ENCODE measurements at regions not wholly inside any gene's neighbourhood (a gene's known extent, or its start where the extent isn't known, plus 50 kb on each side); places are given as distances from the start of the nearest gene placed in this dataset.

GRCh38 chr18:24989760-24990593 lies 362.0 kb downstream of the ZNF521 start:
- H3K4me3 ChIP-seq (ENCODE audit: insufficient read depth, low read length, poor library complexity, severe bottlenecking) = no peak overlapping the region
- no peaks in the 10 kb centered on the region for H4K20me1 ChIP-seq (ENCODE audit: low read depth, low read length)
- no peak overlapping the region for H3K4me2 ChIP-seq (ENCODE audit: low read depth, low read length, poor library complexity, severe bottlenecking)
- no peaks in the 10 kb centered on the region for H3K79me2 ChIP-seq (ENCODE audit: insufficient read depth, low read length)
- no peak overlapping the region for H3K9ac ChIP-seq (ENCODE audit: low read length)
- H3K36me3 ChIP-seq (ENCODE audit: low read length) = no peaks in the 10 kb centered on the region
- TF ChIP-seq CTCF (IDR thresholded peaks at IDR 0.05; ENCODE audit: insufficient read depth, low read length, poor library complexity, severe bottlenecking) (no peak), EZH2phosphoT487 (conservative IDR thresholded peaks at IDR 0.05; ENCODE audit: low read length) (no peak)
- no peak overlapping the region for H2AFZ ChIP-seq (ENCODE audit: low read depth, low read length, severe bottlenecking)
- H3K27me3 ChIP-seq (ENCODE audit: low read length) = no peaks in the 10 kb centered on the region
- H3F3A ChIP-seq (ENCODE audit: insufficient read depth) = no peaks in the 10 kb centered on the region
- H3K9me2 ChIP-seq (replicated peaks; ENCODE audit: insufficient read depth, low read length) = no peaks in the 10 kb centered on the region
- H3K27ac ChIP-seq (ENCODE audit: low read depth, low read length) = no peak overlapping the region
- no peaks in the 10 kb centered on the region for H3K9me3 ChIP-seq (ENCODE audit: insufficient read depth, low read length)

GRCh38 chr18:24990671-24991134 lies 361.3 kb downstream of the ZNF521 start:
- no peak overlapping the region for H2AFZ ChIP-seq (ENCODE audit: low read depth, low read length, severe bottlenecking)
- no peak overlapping the region for H3K27ac ChIP-seq (ENCODE audit: low read depth, low read length)
- no peaks in the 10 kb centered on the region for H4K20me1 ChIP-seq (ENCODE audit: low read depth, low read length)
- H3F3A ChIP-seq (ENCODE audit: insufficient read depth) = no peaks in the 10 kb centered on the region
- no peaks in the 10 kb centered on the region for H3K9me3 ChIP-seq (ENCODE audit: insufficient read depth, low read length)
- H3K4me2 ChIP-seq (ENCODE audit: low read depth, low read length, poor library complexity, severe bottlenecking) = no peak overlapping the region
- H3K9me2 ChIP-seq (replicated peaks; ENCODE audit: insufficient read depth, low read length) = no peaks in the 10 kb centered on the region
- H3K36me3 ChIP-seq (ENCODE audit: low read length) = no peaks in the 10 kb centered on the region
- no peaks in the 10 kb centered on the region for H3K27me3 ChIP-seq (ENCODE audit: low read length)
- TF ChIP-seq CTCF (IDR thresholded peaks at IDR 0.05; ENCODE audit: insufficient read depth, low read length, poor library complexity, severe bottlenecking) (no peak), EZH2phosphoT487 (conservative IDR thresholded peaks at IDR 0.05; ENCODE audit: low read length) (no peak)
- no peaks in the 10 kb centered on the region for H3K79me2 ChIP-seq (ENCODE audit: insufficient read depth, low read length)
- H3K4me3 ChIP-seq (ENCODE audit: insufficient read depth, low read length, poor library complexity, severe bottlenecking) = no peak overlapping the region
- no peak overlapping the region for H3K9ac ChIP-seq (ENCODE audit: low read length)

GRCh38 chr18:24991141-24992060 lies 360.6 kb downstream of the ZNF521 start:
- no peaks in the 10 kb centered on the region for H4K20me1 ChIP-seq (ENCODE audit: low read depth, low read length)
- no peaks in the 10 kb centered on the region for H3K36me3 ChIP-seq (ENCODE audit: low read length)
- H3K27me3 ChIP-seq (ENCODE audit: low read length) = no peaks in the 10 kb centered on the region; the same call in 1 of the 2 replicates
- no peak overlapping the region for H2AFZ ChIP-seq (ENCODE audit: low read depth, low read length, severe bottlenecking)
- H3K4me3 ChIP-seq (ENCODE audit: insufficient read depth, low read length, poor library complexity, severe bottlenecking) = no peak overlapping the region
- no peaks in the 10 kb centered on the region for H3K79me2 ChIP-seq (ENCODE audit: insufficient read depth, low read length)
- H3K9me3 ChIP-seq (ENCODE audit: insufficient read depth, low read length) = no peaks in the 10 kb centered on the region
- no peaks in the 10 kb centered on the region for H3K9me2 ChIP-seq (replicated peaks; ENCODE audit: insufficient read depth, low read length)
- no peak overlapping the region for H3K27ac ChIP-seq (ENCODE audit: low read depth, low read length)
- no peaks in the 10 kb centered on the region for H3F3A ChIP-seq (ENCODE audit: insufficient read depth)
- TF ChIP-seq CTCF (IDR thresholded peaks at IDR 0.05; ENCODE audit: insufficient read depth, low read length, poor library complexity, severe bottlenecking) (no peak), EZH2phosphoT487 (conservative IDR thresholded peaks at IDR 0.05; ENCODE audit: low read length) (no peak)
- no peak overlapping the region for H3K9ac ChIP-seq (ENCODE audit: low read length)
- no peak overlapping the region for H3K4me2 ChIP-seq (ENCODE audit: low read depth, low read length, poor library complexity, severe bottlenecking)
